GM10248 (cell line): ENCODE measurements at regions not wholly inside any gene's neighbourhood (a gene's known extent, or its start where the extent isn't known, plus 50 kb on each side); places are given as distances from the start of the nearest gene placed in this dataset.

Experiments used
- CTCF ChIA-PET: fragments of 300-600 bp; sonication (Branson Sonifier 250); formaldehyde crosslinking; extraction: SDS; loops from one replicate; lab custom pipeline; 2021; ENCODE audit warnings: antibody characterized with exemption; lab: Yijun Ruan, JAX
- POLR2A ChIA-PET: fragments of 350-650 bp; sonication (Branson Sonifier 250); formaldehyde crosslinking; extraction: SDS; loops from one replicate; lab custom pipeline; 2020; ENCODE audit warnings: antibody characterized with exemption; lab: Yijun Ruan, JAX
- DNase-seq: peaks from one replicate; pipeline ENCODE4 v3.0.0; 2012; ENCODE audit errors: extremely low spot score
- TF ChIP-seq, protein P1 (sequence below): IDR thresholded peaks from 2 replicates; pipeline ENCODE4 v1.5.1; 2012; ENCODE audit warnings: mild to moderate bottlenecking, low read depth; ENCODE audit errors: extremely low read depth, missing control alignments, control extremely low read depth

DNA sequence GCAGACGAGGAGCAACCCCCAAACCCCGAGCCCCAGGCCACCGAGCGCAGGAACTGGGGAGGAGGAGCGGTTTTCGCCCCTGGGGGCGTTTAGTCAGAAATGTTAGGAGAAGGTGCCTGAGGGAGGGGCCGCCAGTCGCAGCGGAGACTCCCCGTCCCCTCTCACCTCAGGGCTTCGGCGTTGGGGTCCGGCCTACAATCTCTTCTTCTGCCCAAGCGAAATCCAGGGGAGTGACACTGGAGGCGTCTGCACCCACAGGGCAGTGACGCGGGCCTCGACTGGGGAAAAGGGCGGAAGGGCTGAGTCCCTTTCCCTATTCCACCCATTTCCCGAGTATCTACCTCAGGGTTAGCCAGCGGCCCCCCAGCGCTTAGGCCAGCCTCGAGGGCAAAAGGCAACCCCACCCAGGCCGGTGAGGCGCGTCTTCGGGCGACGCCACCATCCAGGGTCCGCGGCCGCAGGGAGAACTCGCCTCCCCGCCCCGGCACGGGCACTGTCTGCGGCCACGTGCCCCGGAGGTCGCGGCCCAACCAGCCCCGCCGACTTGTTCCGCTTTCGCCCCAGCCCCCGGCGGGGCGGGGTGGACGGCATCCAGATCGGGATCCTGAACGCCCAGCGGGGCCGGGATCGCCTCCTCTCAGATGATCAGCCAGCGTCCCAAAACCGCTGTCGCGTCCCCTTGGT, 118.7 kb upstream of the BARHL2 start:
- ChIA-PET POLR2A (no interaction called here), CTCF (interaction anchor here (1.3 kb wide), 1 partner anchor 329 kb away, joined by 4 read pairs; no protein-coding TSS in a partner anchor)
- TF ChIP-seq, protein P1, sequence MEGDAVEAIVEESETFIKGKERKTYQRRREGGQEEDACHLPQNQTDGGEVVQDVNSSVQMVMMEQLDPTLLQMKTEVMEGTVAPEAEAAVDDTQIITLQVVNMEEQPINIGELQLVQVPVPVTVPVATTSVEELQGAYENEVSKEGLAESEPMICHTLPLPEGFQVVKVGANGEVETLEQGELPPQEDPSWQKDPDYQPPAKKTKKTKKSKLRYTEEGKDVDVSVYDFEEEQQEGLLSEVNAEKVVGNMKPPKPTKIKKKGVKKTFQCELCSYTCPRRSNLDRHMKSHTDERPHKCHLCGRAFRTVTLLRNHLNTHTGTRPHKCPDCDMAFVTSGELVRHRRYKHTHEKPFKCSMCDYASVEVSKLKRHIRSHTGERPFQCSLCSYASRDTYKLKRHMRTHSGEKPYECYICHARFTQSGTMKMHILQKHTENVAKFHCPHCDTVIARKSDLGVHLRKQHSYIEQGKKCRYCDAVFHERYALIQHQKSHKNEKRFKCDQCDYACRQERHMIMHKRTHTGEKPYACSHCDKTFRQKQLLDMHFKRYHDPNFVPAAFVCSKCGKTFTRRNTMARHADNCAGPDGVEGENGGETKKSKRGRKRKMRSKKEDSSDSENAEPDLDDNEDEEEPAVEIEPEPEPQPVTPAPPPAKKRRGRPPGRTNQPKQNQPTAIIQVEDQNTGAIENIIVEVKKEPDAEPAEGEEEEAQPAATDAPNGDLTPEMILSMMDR: no peak
- no peak for DNase-seq

DNA sequence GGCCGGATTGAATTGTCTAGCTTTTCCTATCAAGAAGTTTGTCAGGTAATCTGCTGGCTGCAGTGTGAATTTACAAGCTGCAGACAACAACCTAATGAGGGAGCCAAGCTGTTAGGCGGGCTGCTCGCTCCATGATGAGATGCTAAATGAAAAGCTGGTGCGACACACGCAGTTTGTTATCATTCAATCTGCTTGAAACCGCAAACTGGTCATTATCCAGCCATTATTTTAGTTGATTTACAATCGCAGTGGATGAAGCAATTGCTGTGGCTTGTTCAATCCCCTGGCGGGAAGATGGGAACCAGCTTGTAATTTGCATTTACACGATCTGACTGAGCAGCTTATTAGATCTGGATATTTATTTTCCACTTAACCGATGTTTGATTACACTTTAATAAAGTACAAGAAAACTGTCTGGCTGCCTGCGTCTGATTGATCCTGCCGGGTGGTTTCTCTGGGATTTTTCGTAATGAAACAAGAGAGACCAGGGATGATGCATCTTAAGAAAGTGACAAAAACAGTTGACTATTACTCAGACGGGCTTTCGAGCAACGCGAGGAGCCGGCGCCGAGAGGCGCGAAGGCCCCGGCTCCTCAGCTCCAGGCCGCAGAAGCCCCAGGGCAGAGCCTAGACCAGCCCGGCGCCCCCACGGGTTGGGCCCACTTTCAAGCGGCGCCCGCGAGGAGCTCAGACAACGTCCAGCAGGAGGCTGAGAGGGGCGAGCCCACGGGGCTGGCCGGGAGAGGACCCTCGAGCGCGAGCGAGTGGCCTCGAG, 118.0 kb upstream of the BARHL2 start:
- POLR2A ChIA-PET: no interaction called here
- CTCF ChIA-PET: interaction anchor here (1.3 kb wide), 1 partner anchor 330 kb away, joined by 4 read pairs; no protein-coding TSS in a partner anchor
- no peak for DNase-seq
- TF ChIP-seq, protein P1: no peak

DNA sequence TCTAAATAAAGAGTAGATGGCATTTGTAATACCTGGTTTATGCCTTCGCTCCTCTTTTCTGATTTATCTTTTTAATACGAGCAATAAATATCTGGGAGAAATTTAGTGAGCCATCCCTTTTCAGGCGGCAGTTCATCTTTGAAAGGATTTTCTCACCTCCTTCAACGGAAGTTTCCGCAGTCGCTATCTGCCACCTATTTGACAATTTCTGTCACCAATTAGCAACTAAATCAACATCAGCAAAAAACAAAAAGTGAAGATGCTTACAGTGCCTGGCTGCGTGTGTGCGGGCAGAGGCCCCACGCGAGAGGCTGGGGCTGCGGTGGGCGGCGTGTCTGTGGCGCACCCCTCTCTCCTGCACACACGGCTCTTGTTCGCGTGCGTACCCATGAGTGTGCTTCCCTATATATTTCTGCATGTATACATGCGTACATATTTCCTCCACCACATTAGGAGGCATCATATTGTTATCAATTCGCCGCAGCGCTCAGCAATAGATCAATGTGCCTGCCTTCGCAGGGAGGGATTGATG, 117.3 kb upstream of the BARHL2 start:
- TF ChIP-seq, protein P1: no peak
- POLR2A ChIA-PET: no interaction called here
- no peak for DNase-seq
- CTCF ChIA-PET: interaction anchor here (1.3 kb wide), 1 partner anchor 331 kb away, joined by 4 read pairs; no protein-coding TSS in a partner anchor

DNA sequence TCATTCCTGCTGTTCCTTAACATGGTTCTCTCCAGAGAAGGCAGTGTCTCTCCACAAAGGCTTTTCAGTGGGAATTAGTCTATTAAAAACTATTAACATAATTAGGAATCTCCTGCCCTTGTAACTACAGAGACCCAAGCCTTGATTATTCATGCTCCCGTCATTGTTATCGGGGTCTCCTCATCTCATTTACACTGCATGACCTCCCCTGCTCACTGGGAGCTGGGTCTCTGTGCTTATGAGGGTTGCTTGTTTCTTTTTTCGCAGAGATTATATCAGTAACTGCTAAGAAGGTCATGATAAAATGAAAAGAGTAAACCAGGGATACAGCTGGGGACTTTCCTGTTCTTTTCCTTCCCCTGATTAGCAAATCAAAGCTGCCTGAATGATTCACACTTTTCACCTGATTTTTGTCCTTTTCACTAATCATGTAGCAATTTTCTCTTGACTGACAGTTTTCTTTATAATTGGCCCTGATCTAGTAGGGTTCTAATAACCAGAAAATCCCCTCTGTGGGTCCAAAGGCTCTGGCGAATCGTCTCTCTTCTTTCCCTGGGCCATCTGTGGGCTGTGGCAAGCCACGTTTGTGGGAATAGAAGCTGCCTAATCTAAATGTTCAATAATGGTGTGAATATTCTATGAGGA, 116.5 kb upstream of the BARHL2 start:
- TF ChIP-seq, protein P1: no peak
- no peak for DNase-seq
- ChIA-PET CTCF (interaction anchor here (1.4 to 1.9 kb wide), 2 partner anchors 17 to 332 kb away, joined by 5 to 6 read pairs; no protein-coding TSS in a partner anchor), POLR2A (no interaction called here)

DNA sequence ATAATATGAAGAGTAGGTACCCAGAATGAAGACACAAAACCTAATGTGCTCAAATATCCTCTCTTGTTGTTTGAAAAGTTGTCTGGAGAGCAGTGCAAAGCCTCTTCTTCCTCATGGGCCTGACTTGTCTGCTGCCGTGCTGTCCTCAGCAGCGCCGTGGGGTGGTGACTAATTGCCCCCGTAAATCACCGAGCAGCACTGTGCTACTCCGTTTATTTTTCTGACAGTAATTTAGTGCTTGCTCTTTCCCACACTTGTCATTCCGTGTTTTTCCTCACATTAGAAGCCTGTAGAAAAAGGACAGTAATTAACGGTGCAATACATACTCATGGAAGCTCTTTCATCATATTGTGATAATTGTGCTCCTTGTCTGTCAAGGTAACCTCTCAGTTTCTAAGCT, 114.8 kb upstream of the BARHL2 start:
- TF ChIP-seq, protein P1: no peak
- DNase-seq: no peak
- POLR2A ChIA-PET: no interaction called here
- CTCF ChIA-PET: interaction anchor here (1.1 to 1.9 kb wide), 3 partner anchors 18 to 334 kb away, joined by 5 to 6 read pairs (median 5); no protein-coding TSS in a partner anchor

DNA sequence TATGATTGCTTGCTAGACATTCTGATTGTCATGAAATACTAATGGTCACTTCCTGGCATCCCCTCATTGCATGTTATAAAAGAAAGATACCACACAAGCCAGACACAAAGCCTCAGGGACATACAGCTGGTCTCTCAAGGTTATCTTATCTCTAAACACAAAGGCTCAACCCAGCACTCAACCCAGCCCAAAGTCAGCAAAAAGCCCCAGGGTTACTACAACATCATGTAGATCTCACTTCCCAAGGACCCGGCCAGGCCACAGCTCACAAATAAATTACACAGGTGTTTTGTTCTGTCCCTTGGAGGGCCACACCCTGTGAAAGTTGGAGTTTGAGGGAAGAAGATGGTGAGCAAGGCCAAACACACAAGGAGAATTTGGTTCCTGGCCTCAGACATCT, 109.7 kb upstream of the BARHL2 start:
- CTCF ChIA-PET: no interaction called here
- TF ChIP-seq, protein P1: no peak
- no peak for DNase-seq
- POLR2A ChIA-PET: no interaction called here
